Caco-2 (cell line): ENCODE measurements at regions not wholly inside any gene's neighbourhood (a gene's known extent, or its start where the extent isn't known, plus 50 kb on each side); places are given as distances from the start of the nearest gene placed in this dataset.

Source experiments
- BruUV-seq: library from RNA; stranded (reverse); fragments of 400-500 nt; replicated peaks from 2 replicates; lab custom pipeline; 2021; lab: Mats Ljungman, UMichigan
- CTCF ChIA-PET: fragments of 300-600 bp; sonication (Branson Sonifier 250); formaldehyde crosslinking; loops from one replicate; lab custom pipeline; 2022; ENCODE audit warnings: antibody characterized with exemption; lab: Charles Lee
- POLR2A ChIA-PET: fragments of 300-600 bp; sonication (Branson Sonifier 250); formaldehyde crosslinking; loops from one replicate; lab custom pipeline; 2022; ENCODE audit warnings: antibody characterized with exemption; lab: Charles Lee
- DNase-seq, 2 experiments: peaks; one replicate each; pipeline versions ENCODE4 v3.0.0 to v3.0.0-alpha.2; 2020 to 2022
- H3K27me3 ChIP-seq: replicated peaks from 2 replicates; pipeline ENCODE4 v1.6.0; 2011; ENCODE audit warnings: low read length; ENCODE audit not compliant: control insufficient read depth, insufficient read depth
- H3K36me3 ChIP-seq: 2 replicates; pipeline ENCODE4 v1.5.1; 2011; ENCODE audit warnings: low read length; ENCODE audit not compliant: control insufficient read depth, insufficient read depth
- H3K4me1 ChIP-seq: fragments of 250-450 bp; sonication (Bioruptor Pico); 2 replicates; pipeline ENCODE4 v1.5.1; 2020; ENCODE audit warnings: mild to moderate bottlenecking
- H3K4me3 ChIP-seq: 2 replicates; pipeline ENCODE4 v1.5.1; 2011; ENCODE audit warnings: low read depth, mild to moderate bottlenecking, control low read depth, low read length
- H3K9me3 ChIP-seq: fragments of 250-450 bp; sonication (Bioruptor Pico); 2 replicates; pipeline ENCODE4 v1.5.1; 2020; ENCODE audit warnings: mild to moderate bottlenecking, moderate library complexity
- H3K27ac Mint-ChIP-seq: one replicate; pipeline ENCODE4 v1.8.0; 2022; ENCODE audit warnings: mixed read lengths; ENCODE audit not compliant: unreplicated experiment
- H3K27me3 Mint-ChIP-seq: one replicate; pipeline ENCODE4 v1.8.0; 2022; ENCODE audit warnings: mixed read lengths; ENCODE audit not compliant: insufficient read depth, unreplicated experiment
- H3K36me3 Mint-ChIP-seq: one replicate; pipeline ENCODE4 v1.8.0; 2022; ENCODE audit warnings: mild to moderate bottlenecking, mixed read lengths; ENCODE audit not compliant: insufficient read depth, unreplicated experiment
- H3K4me1 Mint-ChIP-seq: one replicate; pipeline ENCODE4 v1.8.0; 2022; ENCODE audit warnings: low read depth, mixed read lengths; ENCODE audit not compliant: unreplicated experiment
- H3K4me3 Mint-ChIP-seq: one replicate; pipeline ENCODE4 v1.8.0; 2022; ENCODE audit warnings: mild to moderate bottlenecking, moderate library complexity, mixed read lengths; ENCODE audit not compliant: unreplicated experiment
- H3K9me3 Mint-ChIP-seq: one replicate; pipeline ENCODE4 v1.8.0; 2022; ENCODE audit warnings: mixed read lengths; ENCODE audit not compliant: unreplicated experiment
- intact Hi-C: fragments of 100-400 bp; cut with micrococcal nuclease; formaldehyde crosslinking; loops from one replicate; pipeline ENCODE4 v1.10.0; 2022; ENCODE audit not compliant: unreplicated experiment
- TF ChIP-seq, protein P1 (sequence below), 2 experiments: fragments of 200-600 bp in 1 of 2; IDR thresholded peaks; 1 replicate in 1 of 2; 2 replicates in 1 of 2; pipeline versions ENCODE4 v1.5.1 to v1.8.0; 2011 to 2022; ENCODE audit warnings: antibody characterized with exemption in 1 of 2, control low read depth in 1 of 2, inconsistent platforms in 1 of 2, low read depth in 1 of 2, low read length in 1 of 2, mild to moderate bottlenecking in 1 of 2, moderate library complexity in 1 of 2; ENCODE audit not compliant: insufficient read depth in 1 of 2, severe bottlenecking in 1 of 2, unreplicated experiment in 1 of 2

DNA sequence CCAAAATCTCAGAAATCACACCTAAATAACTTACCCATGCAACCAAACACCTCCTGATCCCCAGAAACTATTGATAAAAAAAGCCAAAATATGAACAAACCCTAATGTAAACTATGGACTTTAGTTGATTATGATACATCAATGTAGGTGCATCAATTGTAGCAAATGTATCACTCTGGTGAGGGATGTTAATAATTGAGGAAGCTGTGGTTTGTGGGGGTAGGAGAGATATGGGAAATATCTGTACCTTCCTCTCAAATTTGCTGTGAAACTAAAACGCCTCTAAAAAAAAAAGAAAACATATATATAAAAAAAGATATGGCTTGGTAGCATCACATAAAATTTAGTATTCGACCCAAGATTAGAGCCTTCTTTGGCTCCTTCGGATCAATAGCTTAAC is 144.3 kb upstream of the CPEB2 start:
- POLR2A ChIA-PET = no interaction called here

DNA sequence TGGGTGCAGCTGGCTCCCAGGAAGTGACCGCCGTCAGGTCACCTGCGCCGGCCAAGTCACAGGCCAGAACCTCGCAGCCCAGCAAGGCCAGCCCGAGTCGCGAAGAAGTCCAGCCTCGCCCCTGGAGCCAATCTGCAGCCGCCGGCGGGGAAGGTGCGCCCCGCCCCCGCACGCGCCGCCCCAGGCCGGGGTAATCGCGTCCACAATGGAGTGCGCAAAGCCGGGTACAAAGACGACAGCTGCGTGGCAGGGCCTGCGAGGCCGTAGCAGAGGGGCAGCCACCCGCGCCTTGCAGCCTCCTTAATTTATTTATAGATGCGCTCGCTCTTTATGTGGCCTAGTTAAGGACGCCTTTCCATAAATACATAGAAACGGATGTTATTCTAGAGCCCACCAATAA is 139.4 kb upstream of the CPEB2 start:
- Mint-ChIP-seq H3K9me3 (no peaks in the 10 kb centered on the region), H3K4me1 (no peaks in the 10 kb centered on the region), H3K36me3 (no peaks in the 10 kb centered on the region), H3K4me3 (no peak overlapping the region), H3K27me3 (peaks cover 2% of the 10 kb centered on the region), H3K27ac (no peak overlapping the region)
- Histone ChIP-seq H3K36me3 (no peaks in the 10 kb centered on the region), H3K9me3 (no peaks in the 10 kb centered on the region), H3K4me1 (no peaks in the 10 kb centered on the region), H3K4me3 (no peak overlapping the region), H3K27me3 (no peaks in the 10 kb centered on the region)
- TF ChIP-seq, protein P1, sequence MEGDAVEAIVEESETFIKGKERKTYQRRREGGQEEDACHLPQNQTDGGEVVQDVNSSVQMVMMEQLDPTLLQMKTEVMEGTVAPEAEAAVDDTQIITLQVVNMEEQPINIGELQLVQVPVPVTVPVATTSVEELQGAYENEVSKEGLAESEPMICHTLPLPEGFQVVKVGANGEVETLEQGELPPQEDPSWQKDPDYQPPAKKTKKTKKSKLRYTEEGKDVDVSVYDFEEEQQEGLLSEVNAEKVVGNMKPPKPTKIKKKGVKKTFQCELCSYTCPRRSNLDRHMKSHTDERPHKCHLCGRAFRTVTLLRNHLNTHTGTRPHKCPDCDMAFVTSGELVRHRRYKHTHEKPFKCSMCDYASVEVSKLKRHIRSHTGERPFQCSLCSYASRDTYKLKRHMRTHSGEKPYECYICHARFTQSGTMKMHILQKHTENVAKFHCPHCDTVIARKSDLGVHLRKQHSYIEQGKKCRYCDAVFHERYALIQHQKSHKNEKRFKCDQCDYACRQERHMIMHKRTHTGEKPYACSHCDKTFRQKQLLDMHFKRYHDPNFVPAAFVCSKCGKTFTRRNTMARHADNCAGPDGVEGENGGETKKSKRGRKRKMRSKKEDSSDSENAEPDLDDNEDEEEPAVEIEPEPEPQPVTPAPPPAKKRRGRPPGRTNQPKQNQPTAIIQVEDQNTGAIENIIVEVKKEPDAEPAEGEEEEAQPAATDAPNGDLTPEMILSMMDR (IDR thresholded peaks at IDR 0.05; ENCODE audit: insufficient read depth in 1 of 2, low read depth in 1 of 2, low read length in 1 of 2, severe bottlenecking in 1 of 2, unreplicated experiment in 1 of 2) = no peak
- no peak for DNase-seq
- POLR2A ChIA-PET = no interaction called here
- BruUV-seq = no TSS peak
- intact Hi-C loops = no loop called here
- CTCF ChIA-PET = no interaction called here

More for the DNA sequence above, 144.3 kb upstream of the CPEB2 start:
- TF ChIP-seq, protein P1 (IDR thresholded peaks at IDR 0.05; ENCODE audit: insufficient read depth in 1 of 2, low read depth in 1 of 2, low read length in 1 of 2, severe bottlenecking in 1 of 2, unreplicated experiment in 1 of 2) = no peak
- BruUV-seq = no TSS peak
- no peak overlapping the region for H3K27ac Mint-ChIP-seq
- no peaks in the 10 kb centered on the region for H3K36me3 Mint-ChIP-seq
- H3K9me3 ChIP-seq = no peaks in the 10 kb centered on the region
- H3K4me3 ChIP-seq = no peak overlapping the region
- H3K9me3 Mint-ChIP-seq = no peaks in the 10 kb centered on the region
- DNase-seq = no peak
- CTCF ChIA-PET = no interaction called here
- intact Hi-C loops = no loop called here
- H3K4me3 Mint-ChIP-seq = no peak overlapping the region
- no peaks in the 10 kb centered on the region for H3K36me3 ChIP-seq
- no peaks in the 10 kb centered on the region for H3K4me1 Mint-ChIP-seq
- no peaks in the 10 kb centered on the region for H3K4me1 ChIP-seq
- H3K27me3 ChIP-seq = no peaks in the 10 kb centered on the region
- H3K27me3 Mint-ChIP-seq = peaks cover 2% of the 10 kb centered on the region

DNA sequence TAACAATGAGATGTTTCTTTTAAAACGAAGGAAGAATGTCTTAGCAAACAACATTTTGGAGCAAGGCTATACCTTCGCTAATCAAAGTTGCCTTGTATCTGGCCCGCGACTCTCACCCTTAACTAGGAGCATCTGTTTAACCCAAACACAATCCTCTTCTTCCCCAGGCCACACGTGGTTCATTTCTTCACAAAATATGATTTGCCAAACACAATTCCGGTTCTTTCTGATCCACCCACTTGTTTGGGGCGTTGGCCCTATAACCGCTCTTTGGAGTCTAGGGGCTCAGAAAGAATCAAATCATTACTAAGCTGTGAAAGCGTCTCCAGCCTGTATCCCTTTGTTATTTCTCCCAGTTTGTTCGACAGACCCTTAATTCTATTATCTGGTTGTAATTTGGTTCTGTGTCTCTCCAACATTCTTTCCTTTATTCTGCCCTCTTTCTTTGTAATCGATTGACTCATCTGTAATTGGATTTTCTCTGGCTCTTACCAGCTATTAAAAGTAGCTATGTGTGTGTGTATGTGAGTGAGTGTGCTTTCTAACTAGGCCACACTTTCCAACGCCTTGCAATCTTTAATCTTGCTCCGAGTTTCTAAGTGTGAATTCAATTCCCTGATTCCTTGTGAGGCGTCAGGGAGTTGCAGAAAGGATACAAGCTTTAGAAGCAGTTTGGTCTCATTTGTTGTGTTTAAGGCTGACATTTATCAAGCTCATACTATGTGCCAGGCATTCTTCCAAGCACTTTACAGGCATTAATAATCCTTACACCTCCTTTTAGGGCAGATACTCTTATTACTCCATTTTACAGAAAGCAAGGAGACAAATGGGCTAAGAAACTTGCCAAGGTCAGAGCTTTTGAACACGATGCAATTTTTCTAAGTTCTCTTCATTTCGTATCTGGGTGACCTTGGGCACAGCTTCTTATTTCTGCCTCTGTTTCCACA is 138.6 kb upstream of the CPEB2 start:
- Mint-ChIP-seq H3K4me3 (no peak overlapping the region), H3K9me3 (no peaks in the 10 kb centered on the region), H3K27ac (no peak overlapping the region), H3K27me3 (peaks cover 2% of the 10 kb centered on the region), H3K4me1 (no peaks in the 10 kb centered on the region), H3K36me3 (no peaks in the 10 kb centered on the region)
- Histone ChIP-seq H3K4me3 (no peak overlapping the region), H3K36me3 (no peaks in the 10 kb centered on the region), H3K9me3 (no peaks in the 10 kb centered on the region), H3K4me1 (no peaks in the 10 kb centered on the region), H3K27me3 (no peaks in the 10 kb centered on the region)
- TF ChIP-seq, protein P1 (IDR thresholded peaks at IDR 0.05; ENCODE audit: insufficient read depth in 1 of 2, low read depth in 1 of 2, low read length in 1 of 2, severe bottlenecking in 1 of 2, unreplicated experiment in 1 of 2) = no peak
- BruUV-seq = no TSS peak
- CTCF ChIA-PET = no interaction called here
- POLR2A ChIA-PET = no interaction called here
- intact Hi-C loops = no loop called here
- DNase-seq = no peak
